Omental fat pad (tissue), 3 donors: ENCODE measurements at regions not wholly inside any gene's neighbourhood (a gene's known extent, or its start where the extent isn't known, plus 50 kb on each side); places are given as distances from the start of the nearest gene placed in this dataset.

Source experiments
- ATAC-seq: fragments of 150-250 bp; one replicate; pipeline ENCODE4 v1.9.1; 2016; ENCODE audit warnings: mild to moderate bottlenecking, moderate library complexity; ENCODE audit not compliant: low FRiP score
- DNase-seq: peaks from one replicate; pipeline ENCODE4 v3.0.0-alpha.2; 2019; ENCODE audit warnings: low spot score
- CTCF ChIP-seq, 3 donors: fragments of 450-650 bp; IDR thresholded peaks; one replicate each; pipeline ENCODE4 v1.5.1; 2016 to 2017; ENCODE audit warnings: antibody characterized with exemption in 3 of 3, mild to moderate bottlenecking in 3 of 3, moderate library complexity in 2 of 3

- ATAC-seq = no peak
- TF ChIP-seq CTCF (IDR thresholded peaks at IDR 0.05) = no peak
These were observed 78.2 kb downstream of the MSL3 start for GRCh38 chrX:11836284-11836683.

GRCh38 chrX:11837437-11837836 lies 79.4 kb downstream of the MSL3 start:
- ATAC-seq (no peak), DNase-seq (no peak)
- TF ChIP-seq CTCF (IDR thresholded peaks at IDR 0.05) = no peak

More at GRCh38 chrX:11836284-11836683, 78.2 kb downstream of the MSL3 start:
- DNase-seq = no peak

GRCh38 chrX:11864171-11864570 lies 106.1 kb downstream of the MSL3 start:
- DNase-seq (no peak), ATAC-seq (no peak)
- no peak for TF ChIP-seq CTCF (IDR thresholded peaks at IDR 0.05)

- no peak for TF ChIP-seq CTCF (IDR thresholded peaks at IDR 0.05)
- DNase-seq (no peak), ATAC-seq (no peak)
These were observed 109.7 kb downstream of the MSL3 start for GRCh38 chrX:11867610-11868345.

- TF ChIP-seq CTCF (IDR thresholded peaks at IDR 0.05) = no peak
- ATAC-seq = no peak
These were observed 112.8 kb downstream of the MSL3 start for GRCh38 chrX:11870789-11871188.

GRCh38 chrX:11881485-11882170 lies 123.6 kb downstream of the MSL3 start:
- ATAC-seq (no peak), DNase-seq (no peak)
- TF ChIP-seq CTCF (IDR thresholded peaks at IDR 0.05) = no peak

More at GRCh38 chrX:11870789-11871188, 112.8 kb downstream of the MSL3 start:
- no peak for DNase-seq

- ATAC-seq = no peak
- DNase-seq = no peak
These were observed 128.7 kb downstream of the MSL3 start for GRCh38 chrX:11886745-11887144.

More at GRCh38 chrX:11886745-11887144, 128.7 kb downstream of the MSL3 start:
- no peak for TF ChIP-seq CTCF (IDR thresholded peaks at IDR 0.05)
